WTC11 (cell line): ENCODE measurements at regions not wholly inside any gene's neighbourhood (a gene's known extent, or its start where the extent isn't known, plus 50 kb on each side); places are given as distances from the start of the nearest gene placed in this dataset.
A peak's percentile ranks its signal among the peaks of the same experiment; 100 is the strongest.

Experiments
- ATAC-seq: fragments of 200-7000 bp; cut with Tn5 transposase; 2 replicates; pipeline ENCODE4 v1.10.0; 2021; ENCODE audit warnings: mild to moderate bottlenecking, moderate library complexity
- CTCF ChIA-PET: fragments of 300-600 bp; sonication (Branson Sonifier 250); formaldehyde crosslinking; loops from one replicate; lab custom pipeline; 2021; ENCODE audit warnings: antibody characterized with exemption; lab: Charles Lee
- POLR2A ChIA-PET: fragments of 350-600 bp; sonication (Branson Sonifier 250); formaldehyde crosslinking; loops from one replicate; lab custom pipeline; 2021; ENCODE audit warnings: antibody characterized with exemption; lab: Charles Lee
- DNase-seq: peaks from one replicate; pipeline ENCODE4 v3.0.0; 2021; ENCODE audit warnings: low spot score
- H3K27ac Mint-ChIP-seq: 2 replicates; pipeline ENCODE4 v1.8.0; 2021; ENCODE audit warnings: mixed read lengths
- H3K27me3 Mint-ChIP-seq: 2 replicates; pipeline ENCODE4 v1.8.0; 2021; ENCODE audit warnings: low read depth, mild to moderate bottlenecking, moderate library complexity, mixed read lengths
- H3K36me3 Mint-ChIP-seq: 2 replicates; pipeline ENCODE4 v1.8.0; 2021; ENCODE audit warnings: mixed read lengths
- H3K4me1 Mint-ChIP-seq: 2 replicates; pipeline ENCODE4 v1.8.0; 2022; ENCODE audit warnings: mixed read lengths
- H3K4me3 Mint-ChIP-seq: 2 replicates; pipeline ENCODE4 v1.8.0; 2021; ENCODE audit warnings: mild to moderate bottlenecking, moderate library complexity, mixed read lengths
- H3K9me3 Mint-ChIP-seq: 2 replicates; pipeline ENCODE4 v1.8.0; 2021; ENCODE audit warnings: mixed read lengths
- E2F5 ChIP-seq: sonication (generic); formaldehyde crosslinking; IDR thresholded peaks from 2 replicates; pipeline ENCODE4 v1.8.1; 2022; ENCODE audit warnings: mild to moderate bottlenecking, moderate library complexity, missing genetic modification reagents
- FOXK1 ChIP-seq: sonication (generic); formaldehyde crosslinking; IDR thresholded peaks from 2 replicates; pipeline ENCODE4 v1.8.0; 2022; ENCODE audit warnings: mild to moderate bottlenecking, moderate library complexity, missing genetic modification reagents
- FOXP4 ChIP-seq: sonication (generic); formaldehyde crosslinking; IDR thresholded peaks from 2 replicates; pipeline ENCODE4 v1.8.0; 2022; ENCODE audit warnings: mild to moderate bottlenecking, missing genetic modification reagents
- PRRX2 ChIP-seq: fragments of 250-450 bp; sonication (Bioruptor Pico); IDR thresholded peaks from 2 replicates; pipeline ENCODE4 v1.8.0; 2021; ENCODE audit warnings: mild to moderate bottlenecking
- SOX15 ChIP-seq: fragments of 250-450 bp; sonication (Bioruptor Pico); IDR thresholded peaks from 2 replicates; pipeline ENCODE4 v1.9.0; 2021; ENCODE audit warnings: mild to moderate bottlenecking
- TCF7 ChIP-seq: sonication (generic); formaldehyde crosslinking; IDR thresholded peaks from 2 replicates; pipeline ENCODE4 v1.8.0; 2022; ENCODE audit warnings: mild to moderate bottlenecking, low read depth, missing genetic modification reagents, moderate library complexity
- TEAD1 ChIP-seq: sonication (generic); formaldehyde crosslinking; IDR thresholded peaks from 2 replicates; pipeline ENCODE4 v1.8.0; 2022; ENCODE audit warnings: mild to moderate bottlenecking, missing genetic modification reagents
- USF1 ChIP-seq: sonication (generic); formaldehyde crosslinking; IDR thresholded peaks from 2 replicates; pipeline ENCODE4 v1.8.0; 2022; ENCODE audit warnings: mild to moderate bottlenecking, missing genetic modification reagents
- USF2 ChIP-seq: sonication (generic); formaldehyde crosslinking; IDR thresholded peaks from 2 replicates; pipeline ENCODE4 v1.8.1; 2023; ENCODE audit warnings: mild to moderate bottlenecking, missing genetic modification reagents, moderate library complexity
- ZBTB21 ChIP-seq: sonication (generic); formaldehyde crosslinking; IDR thresholded peaks from 2 replicates; pipeline ENCODE4 v1.8.1; 2023; ENCODE audit warnings: mild to moderate bottlenecking, missing genetic modification reagents, borderline replicate concordance
- ZNF219 ChIP-seq: sonication (generic); formaldehyde crosslinking; IDR thresholded peaks from 2 replicates; pipeline ENCODE4 v1.8.0; 2023; ENCODE audit warnings: missing genetic modification reagents, mild to moderate bottlenecking, borderline replicate concordance
- ZNF281 ChIP-seq: sonication (generic); formaldehyde crosslinking; IDR thresholded peaks from 2 replicates; pipeline ENCODE4 v1.8.0; 2023; ENCODE audit warnings: mild to moderate bottlenecking, missing genetic modification reagents

GRCh38 chr3:27971600-27971999, 249.5 kb upstream of the EOMES start:
- H3K4me3 Mint-ChIP-seq: no peak overlapping the region
- no peaks in the 10 kb centered on the region for H3K36me3 Mint-ChIP-seq
- TF ChIP-seq USF2: peak; percentile 52; the same call in 1 of the 2 replicates
- TF ChIP-seq FOXP4 (CRISPR knock-in tag): peak; percentile 51; the same call in 1 of the 2 replicates
- TF ChIP-seq ZNF219 (CRISPR knock-in tag): no peak
- peak; percentile 29; the same call in 1 of the 2 replicates for TF ChIP-seq FOXK1 (CRISPR knock-in tag)
- no peaks in the 10 kb centered on the region for H3K27me3 Mint-ChIP-seq
- POLR2A ChIA-PET: no interaction called here
- DNase-seq: no peak
- ATAC-seq: peak; percentile 60
- peaks cover 23% of the 10 kb centered on the region for H3K4me1 Mint-ChIP-seq
- CTCF ChIA-PET: interaction anchor here (1.5 kb wide), 1 partner anchor 106 kb away, joined by 3 read pairs; no protein-coding TSS in a partner anchor
- peak overlapping the region; percentile 40 for H3K27ac Mint-ChIP-seq
- no peaks in the 10 kb centered on the region for H3K9me3 Mint-ChIP-seq

GRCh38 chr3:27976933-27977332, 254.8 kb upstream of the EOMES start:
- ChIA-PET POLR2A (no interaction called here), CTCF (no interaction called here)

More at GRCh38 chr3:27976933-27977332, 254.8 kb upstream of the EOMES start:
- TF ChIP-seq SOX15 (CRISPR knock-in tag): no peak
- no peak for TF ChIP-seq ZBTB21 (CRISPR knock-in tag)
- no peak for TF ChIP-seq PRRX2
- TF ChIP-seq FOXK1 (CRISPR knock-in tag): no peak
- no peak for TF ChIP-seq USF2
- no peak for TF ChIP-seq E2F5 (CRISPR knock-in tag)
- no peak for TF ChIP-seq ZNF219 (CRISPR knock-in tag)
- TF ChIP-seq USF1 (CRISPR knock-in tag): no peak
- no peak for TF ChIP-seq TEAD1 (CRISPR knock-in tag)
- no peak for TF ChIP-seq ZNF281 (CRISPR knock-in tag)
- TF ChIP-seq TCF7 (CRISPR knock-in tag): no peak
- Mint-ChIP-seq H3K4me1 (peaks cover 17% of the 10 kb centered on the region), H3K36me3 (no peaks in the 10 kb centered on the region), H3K4me3 (no peak overlapping the region), H3K27ac (no peak overlapping the region), H3K9me3 (no peaks in the 10 kb centered on the region), H3K27me3 (no peaks in the 10 kb centered on the region)
- ATAC-seq: no peak
- no peak for DNase-seq
